Stimulated activated CD8-positive, alpha-beta memory T cell treated with anti-CD3 and anti-CD28 coated beads, Interleukin-15, amount 100 ng/mL, for 48 hours (primary cell): ENCODE measurements at regions not wholly inside any gene's neighbourhood (a gene's known extent, or its start where the extent isn't known, plus 50 kb on each side); places are given as distances from the start of the nearest gene placed in this dataset.
"Not testable (repeated sequence)": the region's sequence is repeated elsewhere in the genome, so short reads cannot be mapped to it uniquely, and the experiment has no call there.

ENCODE experiments used
- DNase-seq, 2 donors: peaks; one replicate each; pipeline ENCODE4 v3.0.0-alpha.2; 2020; ENCODE audit warnings: low read depth in 2 of 2

GRCh38 chr3:71928212-71928611 is 143.3 kb upstream of the PROK2 start:
- no peak for DNase-seq

DNA sequence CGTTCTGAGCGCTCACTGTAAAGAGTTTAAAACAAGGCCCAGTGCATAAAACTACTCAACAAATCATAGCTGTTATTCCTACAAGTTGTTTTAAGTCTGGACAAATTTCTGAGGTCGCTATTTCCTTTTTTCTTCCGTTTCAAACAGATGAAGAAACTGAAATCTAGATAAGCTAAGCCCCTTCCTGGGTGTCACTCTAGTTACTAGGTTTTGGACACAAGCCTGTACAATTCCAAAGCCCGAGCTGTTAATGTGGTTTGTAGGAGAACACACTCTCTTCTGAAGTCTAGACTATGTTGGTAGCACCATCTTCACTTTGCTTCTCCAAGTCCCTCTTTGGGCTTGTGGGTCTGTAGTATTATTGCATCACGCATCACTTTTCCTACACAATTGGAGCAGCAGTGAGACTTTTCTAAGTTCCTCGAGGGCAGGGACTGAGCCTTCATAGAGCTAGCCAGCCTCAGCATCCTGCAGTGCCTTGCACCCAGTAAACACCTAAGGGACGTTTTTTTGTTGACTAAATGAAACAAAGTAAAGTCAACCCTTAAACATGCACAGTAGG is 142.6 kb upstream of the PROK2 start:
- DNase-seq, result no peak

- no peak for DNase-seq
These were observed 141.7 kb upstream of the PROK2 start for GRCh38 chr3:71926616-71927015.

DNA sequence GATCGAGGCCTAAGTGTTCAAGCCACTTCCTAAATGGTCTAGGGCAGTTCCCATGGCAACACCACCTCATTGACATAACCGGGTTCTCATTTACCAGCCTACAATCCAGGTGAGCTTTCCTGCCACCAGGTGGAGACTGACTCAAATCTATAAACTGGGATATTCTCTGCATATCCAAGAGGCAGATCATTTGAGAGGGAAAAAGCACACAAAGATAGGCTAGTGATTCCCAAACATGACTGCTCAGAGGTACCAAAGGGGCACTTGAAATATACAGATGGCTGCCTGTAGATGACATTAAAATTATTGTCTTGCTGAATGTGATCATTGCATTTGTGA is 141.3 kb upstream of the PROK2 start:
- no peak for DNase-seq

DNA sequence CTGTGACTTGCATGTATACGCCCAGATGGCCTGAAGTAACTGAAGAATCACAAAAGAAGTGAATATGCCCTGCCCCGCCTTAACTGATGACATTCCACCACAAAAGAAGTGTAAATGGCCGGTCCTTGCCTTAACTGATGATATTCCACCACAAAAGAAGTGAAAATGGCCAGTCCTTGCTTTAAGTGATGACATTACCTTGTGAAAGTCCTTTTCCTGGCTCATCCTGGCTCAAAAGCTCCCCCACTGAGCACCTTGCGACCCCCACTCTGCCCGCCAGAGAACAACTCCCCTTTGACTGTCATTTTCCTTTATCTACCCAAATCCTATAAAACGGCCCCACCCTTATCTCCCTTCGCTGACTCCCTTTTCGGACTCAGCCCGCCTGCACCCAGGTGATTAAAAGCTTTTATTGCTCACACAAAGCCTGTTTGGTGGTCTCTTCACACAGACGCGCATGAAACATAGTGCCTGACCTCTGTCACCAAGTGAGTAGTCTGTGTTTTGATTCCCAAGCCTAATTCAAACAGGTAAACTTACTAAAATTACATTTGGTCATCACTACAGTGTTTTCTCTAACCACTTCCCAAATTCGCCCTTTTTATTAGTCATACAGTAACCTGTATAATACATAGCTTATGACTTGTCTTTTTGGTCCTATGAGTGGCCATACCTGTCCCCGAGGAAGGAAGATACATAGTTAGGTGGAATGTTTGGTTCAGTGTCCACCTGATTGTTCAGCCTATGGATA is 140.7 kb upstream of the PROK2 start:
- DNase-seq, result not testable (repeated sequence)

DNA sequence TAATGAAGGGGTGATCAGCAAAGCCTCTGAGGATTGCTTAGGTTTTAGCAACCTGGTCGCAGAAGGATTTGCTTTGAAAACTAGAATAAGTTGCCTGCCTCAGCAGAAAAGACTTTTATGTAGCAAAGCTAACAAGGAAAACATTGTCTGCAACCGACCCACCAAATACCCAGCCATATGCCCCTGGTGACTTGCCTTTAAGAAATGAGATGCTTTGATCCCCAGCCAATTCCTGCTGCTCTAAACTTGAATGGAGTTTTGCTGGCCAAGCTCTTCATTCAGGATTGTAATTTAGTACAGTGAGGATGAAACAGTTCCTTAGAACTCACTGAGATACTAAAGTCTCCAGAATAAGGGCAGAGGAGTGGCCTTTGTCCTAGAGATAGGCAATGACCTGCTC is 139.8 kb upstream of the PROK2 start:
- no peak for DNase-seq

DNA sequence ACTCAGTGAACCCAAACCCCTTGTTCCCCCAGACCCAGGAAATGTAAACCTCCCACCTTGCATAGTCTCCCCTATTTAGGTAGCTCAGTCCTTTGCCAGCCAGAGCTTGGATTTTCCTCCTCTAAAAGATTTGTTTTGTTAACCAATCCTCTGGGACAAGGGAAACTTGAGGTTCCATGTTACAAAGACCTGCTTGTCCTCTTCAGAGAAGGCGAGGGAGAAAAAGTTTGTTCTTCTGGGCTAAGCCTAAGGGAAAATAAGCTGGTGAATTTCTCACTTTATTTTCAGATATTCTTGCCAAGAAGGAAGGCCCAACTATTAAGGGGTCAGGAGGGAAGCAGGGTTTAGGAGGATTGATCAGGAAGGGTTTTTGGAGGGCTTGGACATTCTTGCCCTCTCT is 136.1 kb upstream of the PROK2 start:
- DNase-seq, result no peak

- DNase-seq, result no peak
These were observed 134.6 kb upstream of the PROK2 start for GRCh38 chr3:71919572-71919971.

DNA sequence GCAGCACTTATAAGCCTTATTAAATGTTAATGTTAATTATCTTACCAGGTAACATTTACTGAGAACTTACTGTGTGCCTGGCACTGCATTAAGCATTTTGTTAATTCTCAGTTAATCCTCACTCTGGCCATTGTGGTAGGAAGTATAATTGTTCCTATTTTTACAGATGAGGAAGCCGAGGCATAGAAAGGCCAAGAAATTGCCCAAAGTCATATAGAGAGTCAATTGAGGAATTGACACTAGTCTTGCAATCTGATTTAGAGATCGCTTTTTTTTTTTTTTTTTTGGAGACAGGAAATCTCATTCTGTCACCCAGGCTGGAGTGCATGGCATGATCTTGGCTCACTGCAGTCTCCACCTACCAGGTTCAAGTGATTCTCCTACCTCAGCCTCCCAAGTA is 132.6 kb upstream of the PROK2 start:
- DNase-seq, result no peak

- DNase-seq, result no peak
These were observed 131.9 kb upstream of the PROK2 start for GRCh38 chr3:71916747-71917369.

DNA sequence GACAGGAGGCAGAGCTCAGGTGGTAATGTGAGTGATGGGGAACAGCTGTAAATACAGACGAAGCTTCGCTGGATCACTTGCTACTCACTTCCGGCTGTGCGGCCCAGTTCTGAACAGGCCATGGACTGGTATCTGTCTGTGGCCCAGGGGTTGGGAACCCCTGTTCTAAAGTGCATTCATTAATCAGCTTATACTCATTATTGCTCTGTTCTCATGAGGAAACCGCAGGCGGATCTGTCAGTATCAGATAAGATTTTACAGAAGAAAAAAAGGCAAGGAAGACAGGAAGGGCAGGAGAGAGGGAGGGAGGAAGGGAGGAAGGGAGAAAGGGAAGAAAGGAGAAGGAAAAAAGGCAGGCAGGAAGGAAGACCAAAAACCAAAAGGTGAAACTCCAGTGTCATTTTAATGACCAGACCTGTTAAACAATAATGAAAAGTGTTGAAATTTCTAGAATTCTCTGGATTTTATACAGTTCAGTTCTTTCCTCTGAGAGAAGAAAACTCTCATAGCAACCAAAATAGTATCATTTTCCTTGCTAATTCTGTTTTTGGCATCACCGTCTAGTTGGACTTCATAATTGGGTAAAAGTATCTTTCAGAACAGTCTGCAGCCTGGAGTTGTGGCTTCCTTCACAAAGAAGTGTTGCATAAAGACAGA is 128.0 kb upstream of the PROK2 start:
- DNase-seq, result no peak

GRCh38 chr3:71910108-71910507 is 125.2 kb upstream of the PROK2 start:
- DNase-seq, result no peak

DNA sequence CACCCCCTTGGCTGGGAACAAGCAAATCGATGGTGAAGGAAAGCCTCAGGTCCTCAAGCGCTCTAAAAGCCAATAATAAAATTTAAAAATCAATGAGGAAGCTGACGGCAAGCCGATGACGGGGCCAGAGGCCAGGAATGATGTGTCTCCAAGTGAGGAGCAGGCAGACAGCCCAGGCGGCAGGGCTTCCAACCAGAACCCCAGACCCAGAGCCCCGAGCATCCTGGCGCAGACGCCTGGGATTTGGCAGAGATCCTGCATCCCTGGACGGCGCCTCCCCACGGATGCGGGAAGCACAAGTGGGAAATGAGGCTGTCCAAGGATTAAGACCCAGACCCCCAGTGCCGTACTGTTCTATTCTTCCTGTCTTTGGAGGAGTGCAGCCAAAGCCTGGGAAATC is 123.0 kb upstream of the PROK2 start:
- no peak for DNase-seq

- no peak for DNase-seq
These were observed 122.0 kb upstream of the PROK2 start for GRCh38 chr3:71906976-71907375.

- DNase-seq, result no peak
These were observed 120.5 kb upstream of the PROK2 start for GRCh38 chr3:71905426-71905825.

GRCh38 chr3:71903936-71904335 is 119.0 kb upstream of the PROK2 start:
- DNase-seq, result no peak

DNA sequence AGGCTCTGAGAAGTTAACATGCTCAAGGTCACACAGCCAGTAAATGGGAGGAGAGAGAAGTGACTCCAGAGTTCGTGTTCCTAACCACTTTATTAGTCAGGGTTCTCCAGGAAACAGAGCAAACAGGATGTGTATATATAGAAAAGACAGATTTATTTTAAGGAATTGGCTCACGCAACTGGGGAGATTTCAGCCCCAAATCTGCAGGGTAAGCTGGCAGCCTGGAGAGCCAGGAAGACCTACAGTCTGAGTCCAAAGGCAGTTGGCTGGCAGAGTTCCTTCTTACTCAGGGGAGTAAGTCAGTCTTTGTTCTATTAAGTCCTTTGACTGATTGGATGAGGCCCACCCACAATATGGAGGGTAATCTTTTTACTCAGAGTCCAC is 118.2 kb upstream of the PROK2 start:
- no peak for DNase-seq

DNA sequence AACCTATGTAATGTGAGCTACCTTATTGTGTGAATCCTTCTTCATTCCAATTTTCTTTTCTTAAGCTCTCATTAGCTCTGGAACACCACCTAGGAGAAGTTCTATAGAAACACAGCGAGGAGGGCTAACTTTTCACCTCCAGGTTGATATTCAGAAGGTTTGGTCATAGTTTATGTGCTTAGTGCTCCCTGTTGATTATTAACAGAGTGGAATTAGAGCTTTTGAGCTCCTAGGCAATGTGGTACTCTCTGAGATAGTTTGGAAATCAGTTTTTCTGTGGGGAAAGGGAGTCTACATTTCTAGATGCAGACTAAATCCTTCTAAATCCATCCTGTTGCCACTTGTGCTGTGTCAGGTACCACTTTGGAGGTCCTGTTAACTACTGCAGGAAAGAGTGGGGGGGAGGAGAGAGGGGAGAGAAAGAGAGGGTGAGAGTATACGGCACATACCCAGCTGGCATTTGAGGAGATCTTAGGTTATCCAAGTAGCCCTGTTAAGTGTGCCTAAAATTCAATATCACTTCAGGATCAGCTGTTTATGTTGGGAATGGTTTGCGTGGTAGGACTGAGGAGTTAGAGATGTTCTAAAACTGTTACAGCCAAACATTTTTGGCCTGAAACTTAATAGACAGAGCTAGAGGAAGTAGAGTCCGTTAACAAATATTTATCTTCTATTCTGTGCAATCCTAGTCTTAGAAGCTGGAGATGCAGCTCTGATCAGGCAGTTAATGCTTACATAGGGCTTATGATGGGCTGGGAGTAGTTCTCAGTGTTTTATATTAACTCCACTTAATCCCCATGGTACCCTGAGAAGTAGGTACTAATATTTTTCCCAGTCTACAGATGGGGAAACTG is 117.5 kb upstream of the PROK2 start:
- no peak for DNase-seq

GRCh38 chr3:71901645-71902044 is 116.7 kb upstream of the PROK2 start:
- no peak for DNase-seq

- DNase-seq, result no peak
These were observed 115.1 kb upstream of the PROK2 start for GRCh38 chr3:71900057-71900456.

- DNase-seq, result no peak
These were observed 111.8 kb upstream of the PROK2 start for GRCh38 chr3:71896751-71897150.
